HG03135 (cell line): ENCODE measurements at regions not wholly inside any gene's neighbourhood (a gene's known extent, or its start where the extent isn't known, plus 50 kb on each side); places are given as distances from the start of the nearest gene placed in this dataset.
A peak's percentile ranks its signal among the peaks of the same experiment; 100 is the strongest.
"Not testable (repeated sequence)": the region's sequence is repeated elsewhere in the genome, so short reads cannot be mapped to it uniquely, and the experiment has no call there.

Source experiments
- ATAC-seq: cut with Tn5 transposase; IDR thresholded peaks from one replicate; pipeline ENCODE4 v1.9.1; 2021; ENCODE audit warnings: mild to moderate bottlenecking, moderate library complexity; ENCODE audit not compliant: unreplicated experiment

- no peak for ATAC-seq
Measured at GRCh38 chr4:100907465-100908454, 389.9 kb upstream of the EMCN start.

- ATAC-seq: no peak
Measured at GRCh38 chr4:100906973-100907372, 389.2 kb upstream of the EMCN start.

GRCh38 chr4:100900945-100901344 lies 383.1 kb upstream of the EMCN start:
- not testable (repeated sequence) for ATAC-seq

GRCh38 chr4:100900134-100900533 lies 382.3 kb upstream of the EMCN start:
- ATAC-seq: no peak

- ATAC-seq: no peak
Measured at GRCh38 chr4:100898844-100899243, 381.0 kb upstream of the EMCN start.

- ATAC-seq: peak; percentile 94
Measured at GRCh38 chr4:100895556-100896197, 377.9 kb upstream of the EMCN start.

GRCh38 chr4:100894339-100894870 lies 376.6 kb upstream of the EMCN start:
- ATAC-seq: no peak

DNA sequence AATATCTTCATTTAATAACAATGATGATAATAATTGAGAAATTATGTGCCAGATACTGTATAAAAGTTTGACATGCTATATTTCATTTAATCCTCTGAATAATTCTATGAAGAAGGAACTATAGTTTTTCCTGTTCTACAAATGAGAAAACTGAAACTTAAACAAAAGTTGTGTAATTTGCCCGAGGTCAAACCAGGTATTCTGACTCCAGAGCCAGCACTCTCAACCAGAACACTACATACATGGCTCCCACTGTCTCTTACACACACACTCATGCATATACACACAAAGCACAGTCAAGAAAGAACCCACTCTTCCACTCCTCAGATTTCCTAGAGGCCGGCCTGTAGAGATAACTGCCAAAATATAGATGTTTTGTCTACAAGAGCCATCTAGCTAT lies 374.0 kb upstream of the EMCN start:
- ATAC-seq: no peak

DNA sequence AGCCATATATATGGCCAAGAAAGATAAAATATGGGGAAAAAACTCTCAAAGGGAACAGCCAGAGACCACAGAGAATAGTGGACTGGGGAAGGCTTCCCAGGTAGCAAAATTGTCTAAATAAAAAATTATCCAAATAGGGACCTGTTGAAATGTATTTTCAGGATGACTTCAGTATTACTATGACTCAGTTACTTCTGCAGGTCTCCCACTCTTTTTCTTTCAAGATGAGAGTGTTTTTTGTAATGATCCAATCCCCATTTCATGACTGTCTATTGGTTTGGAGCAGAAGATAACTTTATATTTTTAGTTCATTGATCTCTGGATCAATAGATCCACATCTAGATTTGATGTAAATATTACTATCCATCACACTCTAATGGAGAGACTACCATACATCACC lies 372.1 kb upstream of the EMCN start:
- no peak for ATAC-seq

GRCh38 chr4:100889401-100889800 lies 371.6 kb upstream of the EMCN start:
- ATAC-seq: no peak

DNA sequence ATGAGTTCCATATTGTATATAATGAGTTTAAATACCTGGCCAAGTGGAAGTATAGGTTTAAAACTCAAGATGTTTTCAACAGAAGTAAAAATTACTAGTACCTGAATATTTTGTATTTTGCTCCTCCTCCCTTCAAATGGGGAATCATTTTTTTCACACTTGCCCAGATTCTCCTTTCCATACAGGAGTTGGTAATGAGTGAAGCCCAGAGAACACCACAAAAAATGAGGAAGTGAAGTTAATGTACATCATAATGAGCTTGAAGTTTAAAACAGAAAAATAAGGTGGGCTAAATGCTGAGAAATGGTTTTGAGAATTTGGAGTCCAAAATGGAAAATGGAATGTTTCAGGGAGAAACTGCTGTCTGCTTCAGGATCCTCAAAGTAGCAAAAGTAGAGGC lies 364.8 kb upstream of the EMCN start:
- no peak for ATAC-seq

DNA sequence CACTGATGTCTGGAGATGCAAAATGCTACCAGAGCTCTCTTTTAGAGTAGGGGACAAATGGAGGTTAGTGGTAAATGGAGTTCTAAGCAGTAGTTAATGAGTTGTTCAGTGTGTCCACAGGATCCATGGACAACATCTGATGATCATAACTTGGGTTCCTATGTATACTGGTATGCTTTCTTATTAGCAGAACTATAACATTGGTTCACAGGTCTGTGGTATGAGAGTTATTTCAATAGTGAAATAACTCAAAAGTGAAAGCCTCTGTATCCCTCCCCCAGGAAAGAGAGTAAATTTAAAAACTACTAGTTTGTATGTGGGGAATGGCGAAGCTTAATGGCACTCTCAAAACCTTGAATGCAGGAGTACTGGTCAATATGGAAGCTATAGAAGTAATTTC lies 363.5 kb upstream of the EMCN start:
- no peak for ATAC-seq

DNA sequence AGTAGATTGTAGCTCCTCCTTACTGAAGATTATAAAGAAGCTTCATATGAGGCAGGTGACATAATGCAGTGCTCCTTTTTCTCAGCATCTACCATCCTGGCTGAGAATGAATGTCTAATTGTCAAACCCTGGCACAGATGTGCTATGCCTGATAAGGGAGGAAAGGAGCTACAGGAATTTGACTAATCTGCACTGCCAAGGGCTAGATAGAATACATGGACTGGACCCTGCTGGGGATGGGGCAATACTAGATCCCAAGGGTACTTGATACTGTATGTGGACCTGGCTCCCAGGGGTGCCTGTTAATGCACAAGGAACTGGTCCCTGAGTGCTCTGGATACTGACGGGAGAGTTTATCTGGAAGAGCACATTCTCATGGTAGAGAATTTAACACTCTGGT lies 362.2 kb upstream of the EMCN start:
- ATAC-seq: no peak

DNA sequence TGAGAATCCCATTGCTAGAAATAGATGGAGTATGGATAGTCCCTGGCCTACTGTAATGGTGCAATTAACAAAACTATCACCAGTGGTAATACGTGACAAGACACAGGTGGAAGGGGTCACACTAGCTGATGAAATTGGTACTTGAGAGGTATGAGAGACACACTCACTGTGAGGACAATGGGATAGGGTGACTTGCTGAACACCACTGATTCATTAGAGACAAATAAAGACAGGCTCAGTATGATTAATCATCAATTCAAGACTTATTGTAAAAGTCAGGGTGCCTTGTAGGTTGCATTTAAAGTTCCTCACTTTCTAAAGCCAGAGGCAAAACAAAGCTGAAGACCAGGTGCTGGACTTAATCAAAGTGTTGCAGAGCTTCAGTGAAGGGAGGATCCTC lies 361.6 kb upstream of the EMCN start:
- no peak for ATAC-seq

GRCh38 chr4:100876546-100876945 lies 358.7 kb upstream of the EMCN start:
- no peak for ATAC-seq

DNA sequence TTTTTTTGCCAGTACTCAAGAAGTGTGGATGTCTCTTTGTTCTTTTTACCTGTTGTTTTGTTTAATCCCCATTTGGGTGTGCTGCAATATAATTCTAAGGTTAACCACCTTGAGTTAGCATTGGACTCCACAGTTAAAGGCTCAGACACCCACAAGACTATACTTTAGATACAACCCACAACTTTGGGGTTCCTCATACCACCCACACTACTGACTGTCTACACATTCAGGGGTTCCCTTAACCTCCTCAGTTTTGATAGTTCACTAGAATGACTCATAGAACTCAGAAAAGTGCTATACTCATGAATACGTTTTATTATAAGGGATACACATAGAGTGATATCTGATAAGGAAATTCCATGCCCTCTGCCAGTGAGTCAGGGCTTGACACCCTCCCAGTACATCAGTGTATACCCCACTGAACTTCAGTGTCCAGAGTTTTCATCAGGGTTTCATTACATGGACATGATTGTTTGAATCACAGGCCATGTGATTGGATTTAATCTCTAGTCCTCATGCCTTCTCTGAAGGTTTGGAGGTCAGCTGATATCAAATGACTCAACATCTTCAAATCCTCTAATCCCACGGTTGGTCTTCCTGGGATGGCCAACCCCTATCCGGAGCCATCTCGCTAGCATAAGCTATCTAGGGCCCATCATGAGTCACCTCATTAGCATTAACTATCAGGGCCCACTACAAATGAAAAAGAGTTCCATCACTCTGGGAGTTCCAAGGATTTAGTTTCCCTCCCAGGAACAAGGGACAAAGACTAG lies 357.7 kb upstream of the EMCN start:
- ATAC-seq: no peak

DNA sequence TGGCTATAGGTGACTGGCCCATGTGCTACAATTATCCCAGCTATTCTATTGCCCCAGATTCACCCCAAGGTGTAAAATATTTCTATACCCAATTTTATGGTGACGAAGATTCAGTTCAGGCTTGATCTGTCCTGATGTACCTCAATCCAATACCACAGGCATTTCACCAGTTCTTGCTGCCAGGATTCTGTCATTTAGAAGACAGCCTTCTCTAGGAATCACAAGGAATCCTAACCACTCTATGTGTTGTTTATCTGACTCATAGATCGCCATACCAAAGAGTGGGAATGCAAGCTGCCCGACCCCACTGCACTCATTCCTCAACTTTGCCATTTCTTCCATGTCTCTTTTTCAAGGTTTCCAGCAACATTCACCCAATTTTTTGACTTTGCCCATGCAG lies 355.0 kb upstream of the EMCN start:
- ATAC-seq: no peak

- ATAC-seq: no peak
Measured at GRCh38 chr4:100870940-100871772, 353.3 kb upstream of the EMCN start.

DNA sequence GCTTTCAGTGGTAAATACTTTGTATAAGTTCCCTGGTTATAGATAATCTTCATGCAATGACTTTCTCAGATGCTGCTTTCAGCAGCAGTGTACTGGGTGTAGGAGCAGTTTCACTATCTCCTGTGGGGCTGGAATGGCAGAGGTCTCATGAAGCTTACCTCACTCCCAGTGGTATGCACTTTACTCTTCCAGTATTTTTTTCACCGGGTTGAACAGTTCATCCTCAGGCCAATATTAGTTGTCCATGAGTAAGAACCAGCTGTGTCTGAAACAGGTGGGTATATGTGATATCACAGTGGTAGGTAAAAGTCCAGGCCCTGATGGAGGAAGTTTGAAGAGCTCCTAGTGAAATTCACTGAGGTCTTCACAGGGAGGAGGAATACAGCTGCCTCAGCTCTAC lies 351.5 kb upstream of the EMCN start:
- no peak for ATAC-seq

DNA sequence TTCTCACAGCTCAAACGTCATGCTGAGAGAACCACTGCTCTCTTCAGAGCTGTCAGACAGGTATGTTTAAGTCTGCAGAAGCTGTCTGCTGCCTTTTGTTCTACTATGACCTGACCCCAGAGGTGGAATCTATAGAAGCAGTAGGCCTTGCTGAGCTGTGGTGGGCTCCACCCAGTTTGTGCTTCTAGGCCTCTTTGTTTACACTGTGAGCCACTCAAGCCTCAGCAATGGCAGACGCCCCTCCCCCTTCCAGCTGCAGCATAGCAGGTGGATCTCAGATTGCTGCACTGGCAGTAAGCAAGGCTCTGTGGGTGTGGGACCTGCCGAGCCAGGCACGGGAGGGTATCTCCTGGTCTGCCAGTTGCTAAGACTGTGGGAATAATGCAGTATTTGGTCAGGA lies 350.5 kb upstream of the EMCN start:
- ATAC-seq: not testable (repeated sequence)
